PC-3 (cell line): ENCODE measurements at regions not wholly inside any gene's neighbourhood (a gene's known extent, or its start where the extent isn't known, plus 50 kb on each side); places are given as distances from the start of the nearest gene placed in this dataset.

ENCODE experiments used
- ATAC-seq: fragments of 200-7000 bp; cut with Tn5 transposase; 2 replicates; pipeline ENCODE4 v1.9.1; 2020; ENCODE audit warnings: mild to moderate bottlenecking, moderate library complexity
- BruUV-seq: library from RNA; stranded (reverse); fragments of 400-500 nt; replicated peaks from 2 replicates; lab custom pipeline; 2021; lab: Mats Ljungman, UMichigan
- CTCF ChIA-PET: fragments of 300-600 bp; sonication (Branson Sonifier 250); formaldehyde crosslinking; loops from one replicate; lab custom pipeline; 2022; ENCODE audit warnings: antibody characterized with exemption; lab: Charles Lee
- POLR2A ChIA-PET: fragments of 300-600 bp; sonication (Branson Sonifier 250); formaldehyde crosslinking; loops from one replicate; lab custom pipeline; 2022; ENCODE audit warnings: antibody characterized with exemption; ENCODE audit not compliant: unreplicated experiment; lab: Charles Lee
- DNase-seq: peaks from one replicate; pipeline ENCODE4 v3.0.0-alpha.2; 2015
- H2AFZ ChIP-seq: fragments of 300-600 bp; sonication (generic); 2 replicates; pipeline ENCODE4 v1.6.0; 2016; ENCODE audit warnings: antibody characterized with exemption, low read length
- H3F3A ChIP-seq: fragments of 300-600 bp; sonication (generic); one replicate; pipeline ENCODE4 v1.6.0; 2017; ENCODE audit warnings: antibody characterized with exemption, low read length, control low read depth, mild to moderate bottlenecking; ENCODE audit not compliant: unreplicated experiment
- H3K27ac ChIP-seq: fragments of 300-600 bp; sonication (generic); 2 replicates; pipeline ENCODE4 v1.5.1; 2016; ENCODE audit warnings: mild to moderate bottlenecking, low read length
- H3K27me3 ChIP-seq: fragments of 300-600 bp; sonication (generic); 2 replicates; pipeline ENCODE4 v1.6.1; 2016; ENCODE audit warnings: low read length, mixed read lengths
- H3K36me3 ChIP-seq: fragments of 300-600 bp; sonication (generic); 2 replicates; pipeline ENCODE4 v1.6.1; 2016; ENCODE audit warnings: low read depth, mixed run types, low read length, mixed read lengths
- H3K4me1 ChIP-seq: fragments of 300-600 bp; sonication (generic); 2 replicates; pipeline ENCODE4 v1.5.1; 2016; ENCODE audit warnings: low read length; ENCODE audit not compliant: insufficient read depth
- H3K4me2 ChIP-seq: fragments of 300-600 bp; sonication (generic); 2 replicates; pipeline ENCODE4 v1.6.0; 2016; ENCODE audit warnings: low read length
- H3K4me3 ChIP-seq: fragments of 300-600 bp; sonication (generic); 2 replicates; pipeline ENCODE4 v1.5.1; 2016; ENCODE audit warnings: mild to moderate bottlenecking, low read length, mixed read lengths
- H3K79me2 ChIP-seq: fragments of 300-600 bp; sonication (generic); 2 replicates; pipeline ENCODE4 v1.6.1; 2017; ENCODE audit warnings: low read length, mixed read lengths
- H3K9ac ChIP-seq: fragments of 300-600 bp; sonication (generic); 2 replicates; pipeline ENCODE4 v1.6.0; 2016; ENCODE audit warnings: mild to moderate bottlenecking, low read length
- H3K9me2 ChIP-seq: fragments of 300-600 bp; sonication (generic); replicated peaks from 2 replicates; pipeline ENCODE4 v1.6.1; 2016; ENCODE audit warnings: mixed run types, low read length, mixed read lengths
- H3K9me3 ChIP-seq: fragments of 300-600 bp; sonication (generic); 2 replicates; pipeline ENCODE4 v1.6.1; 2016; ENCODE audit warnings: low read length, mixed read lengths
- H4K20me1 ChIP-seq: fragments of 300-600 bp; sonication (generic); 2 replicates; pipeline ENCODE4 v1.6.1; 2016; ENCODE audit warnings: low read length, mixed read lengths
- EZH2 ChIP-seq: fragments of 300-600 bp; sonication (generic); IDR thresholded peaks from one replicate; pipeline ENCODE4 v1.6.1; 2017; ENCODE audit warnings: antibody characterized with exemption, mild to moderate bottlenecking, low read length; ENCODE audit not compliant: unreplicated experiment
- EZH2phosphoT487 ChIP-seq: fragments of 300-600 bp; sonication (generic); IDR thresholded peaks from 2 replicates; pipeline ENCODE4 v1.6.1; 2018; ENCODE audit warnings: mild to moderate bottlenecking, antibody characterized with exemption, low read length, borderline replicate concordance
- intact Hi-C: fragments of 100-400 bp; cut with micrococcal nuclease; formaldehyde crosslinking; loops from 2 replicates; pipeline ENCODE4 v1.9.0; 2023
- TF ChIP-seq, protein P1 (sequence below): fragments of 300-600 bp; sonication (generic); conservative IDR thresholded peaks from 2 replicates; pipeline ENCODE4 v1.5.1; 2017; ENCODE audit warnings: antibody characterized with exemption, low read depth, mild to moderate bottlenecking, low read length

GRCh38 chr15:37783290-37783689, 151.2 kb upstream of the TMCO5A start:
- Histone ChIP-seq H3K79me2 (no peaks in the 10 kb centered on the region), H3K4me1 (0 out of 2 replicates have a peak, but pooled peaks cover under 1% of the 10 kb centered on the region), H3K4me3 (no peak overlapping the region), H3K4me2 (no peak overlapping the region), H4K20me1 (no peaks in the 10 kb centered on the region), H3K9me2 (no peaks in the 10 kb centered on the region), H2AFZ (no peak overlapping the region), H3K27ac (no peak overlapping the region), H3K9ac (no peak overlapping the region), H3F3A (no peaks in the 10 kb centered on the region), H3K27me3 (0 out of 2 replicates have a peak, but pooled peaks cover 8% of the 10 kb centered on the region), H3K9me3 (no peaks in the 10 kb centered on the region), H3K36me3 (no peaks in the 10 kb centered on the region)
- DNase-seq (no peak), ATAC-seq (no peak)
- BruUV-seq: no TSS peak
- POLR2A ChIA-PET: no interaction called here
- intact Hi-C loops: no loop called here
- no peak for TF ChIP-seq EZH2phosphoT487
- TF ChIP-seq, protein P1, sequence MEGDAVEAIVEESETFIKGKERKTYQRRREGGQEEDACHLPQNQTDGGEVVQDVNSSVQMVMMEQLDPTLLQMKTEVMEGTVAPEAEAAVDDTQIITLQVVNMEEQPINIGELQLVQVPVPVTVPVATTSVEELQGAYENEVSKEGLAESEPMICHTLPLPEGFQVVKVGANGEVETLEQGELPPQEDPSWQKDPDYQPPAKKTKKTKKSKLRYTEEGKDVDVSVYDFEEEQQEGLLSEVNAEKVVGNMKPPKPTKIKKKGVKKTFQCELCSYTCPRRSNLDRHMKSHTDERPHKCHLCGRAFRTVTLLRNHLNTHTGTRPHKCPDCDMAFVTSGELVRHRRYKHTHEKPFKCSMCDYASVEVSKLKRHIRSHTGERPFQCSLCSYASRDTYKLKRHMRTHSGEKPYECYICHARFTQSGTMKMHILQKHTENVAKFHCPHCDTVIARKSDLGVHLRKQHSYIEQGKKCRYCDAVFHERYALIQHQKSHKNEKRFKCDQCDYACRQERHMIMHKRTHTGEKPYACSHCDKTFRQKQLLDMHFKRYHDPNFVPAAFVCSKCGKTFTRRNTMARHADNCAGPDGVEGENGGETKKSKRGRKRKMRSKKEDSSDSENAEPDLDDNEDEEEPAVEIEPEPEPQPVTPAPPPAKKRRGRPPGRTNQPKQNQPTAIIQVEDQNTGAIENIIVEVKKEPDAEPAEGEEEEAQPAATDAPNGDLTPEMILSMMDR: no peak
- TF ChIP-seq EZH2: no peak
- CTCF ChIA-PET: no interaction called here

DNA sequence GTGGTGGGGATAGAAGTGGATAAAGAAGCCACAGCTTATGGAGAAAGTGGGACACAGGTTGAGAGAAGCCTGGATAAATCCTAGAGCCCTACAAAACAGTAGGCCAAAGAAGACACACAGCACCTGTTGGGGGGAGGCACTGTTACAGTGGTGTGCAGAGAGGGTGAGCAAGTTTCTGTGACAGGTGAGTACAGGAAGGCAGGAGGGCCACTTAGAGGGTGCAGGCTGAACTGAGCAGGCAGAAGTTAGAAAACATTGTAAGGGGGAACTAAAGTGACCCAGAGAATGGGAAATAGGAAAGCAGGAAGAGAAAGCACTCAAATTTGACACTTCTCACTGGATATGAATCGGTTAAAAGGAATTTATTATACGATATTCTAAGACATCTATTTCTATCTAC, 146.1 kb upstream of the TMCO5A start:
- H3K9me2 ChIP-seq: no peaks in the 10 kb centered on the region
- TF ChIP-seq EZH2 (no peak), EZH2phosphoT487 (no peak)
- TF ChIP-seq, protein P1: no peak
- H3K27me3 ChIP-seq: peaks cover 9% of the 10 kb centered on the region; the same call in 1 of the 2 replicates
- no peak overlapping the region for H3K4me2 ChIP-seq
- H4K20me1 ChIP-seq: no peaks in the 10 kb centered on the region
- H3K4me1 ChIP-seq: peaks cover 20% of the 10 kb centered on the region
- intact Hi-C loops: no loop called here
- no peaks in the 10 kb centered on the region for H3K79me2 ChIP-seq
- no peak overlapping the region for H3K9ac ChIP-seq
- H3K9me3 ChIP-seq: no peaks in the 10 kb centered on the region
- ATAC-seq (no peak), DNase-seq (no peak)
- H3K27ac ChIP-seq: no peak overlapping the region
- ChIA-PET POLR2A (no interaction called here), CTCF (no interaction called here)
- H2AFZ ChIP-seq: no peak overlapping the region
- no peak overlapping the region for H3K4me3 ChIP-seq
- H3F3A ChIP-seq: no peaks in the 10 kb centered on the region
- BruUV-seq: no TSS peak
- H3K36me3 ChIP-seq: no peaks in the 10 kb centered on the region

DNA sequence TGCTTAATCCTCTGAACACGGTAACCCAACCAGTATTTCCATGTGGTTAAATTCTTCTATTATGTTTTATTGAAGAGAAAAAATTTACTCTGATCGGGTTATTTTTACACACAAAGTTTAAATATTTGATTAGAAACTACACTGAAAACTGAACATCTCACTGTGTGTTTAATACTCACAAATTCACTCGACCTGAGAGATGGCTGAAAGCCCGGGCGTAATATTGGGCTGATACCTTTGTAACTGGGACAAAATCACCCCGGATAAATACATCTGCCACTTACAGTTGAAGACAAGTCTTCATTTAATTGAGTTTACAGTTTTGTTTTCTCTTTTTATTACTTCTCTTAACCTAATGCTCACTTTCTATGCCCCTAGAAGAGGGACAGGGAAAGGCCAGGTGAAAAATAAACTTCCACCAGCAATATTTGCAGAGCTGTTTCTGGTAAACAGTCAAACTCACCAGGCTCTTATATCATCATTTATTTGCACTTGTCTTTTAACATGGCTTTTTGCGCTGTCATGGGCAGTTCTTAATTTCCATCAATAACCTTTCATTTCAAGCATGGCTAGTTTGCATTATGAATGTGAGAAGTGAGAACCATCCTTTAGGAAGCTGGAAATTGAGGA, 145.6 kb upstream of the TMCO5A start:
- no TSS peak for BruUV-seq
- no peak overlapping the region for H3K4me3 ChIP-seq
- no peak for DNase-seq
- no peaks in the 10 kb centered on the region for H3K9me2 ChIP-seq
- no peak overlapping the region for H3K27ac ChIP-seq
- ChIA-PET CTCF (no interaction called here), POLR2A (no interaction called here)
- no peaks in the 10 kb centered on the region for H3K36me3 ChIP-seq
- no peak for ATAC-seq
- no peaks in the 10 kb centered on the region for H3K79me2 ChIP-seq
- H2AFZ ChIP-seq: no peak overlapping the region
- H3K4me2 ChIP-seq: no peak overlapping the region
- H4K20me1 ChIP-seq: no peaks in the 10 kb centered on the region
- H3K9me3 ChIP-seq: no peaks in the 10 kb centered on the region
- no peak overlapping the region for H3K9ac ChIP-seq
- intact Hi-C loops: no loop called here
- no peaks in the 10 kb centered on the region for H3F3A ChIP-seq
- TF ChIP-seq, protein P1: no peak
- TF ChIP-seq EZH2phosphoT487 (no peak), EZH2 (no peak)
- H3K27me3 ChIP-seq: peaks cover 10% of the 10 kb centered on the region; the same call in 1 of the 2 replicates
- peaks cover 20% of the 10 kb centered on the region for H3K4me1 ChIP-seq
